K562 (cell line): ENCODE measurements at regions not wholly inside any gene's neighbourhood (a gene's known extent, or its start where the extent isn't known, plus 50 kb on each side); places are given as distances from the start of the nearest gene placed in this dataset.
A peak's percentile ranks its signal among the peaks of the same experiment; 100 is the strongest.

ENCODE experiments used
- CXXC5 ChIP-seq: fragments of 250-450 bp; sonication (Bioruptor Pico); IDR thresholded peaks from 2 replicates; pipeline ENCODE4 v1.8.0; 2022; ENCODE audit warnings: inconsistent platforms, mild to moderate bottlenecking, moderate library complexity
- DEAF1 ChIP-seq: fragments of 450-650 bp; formaldehyde crosslinking; IDR thresholded peaks from 2 replicates; pipeline ENCODE4 v1.4.0; 2020; ENCODE audit warnings: mild to moderate bottlenecking, moderate library complexity
- FOXJ2 ChIP-seq: fragments of 200-800 bp; sonication (Bioruptor generic); IDR thresholded peaks from 2 replicates; pipeline ENCODE4 v1.6.1; 2016; ENCODE audit warnings: missing genetic modification characterization, missing compliant biosample characterization
- GMEB1 ChIP-seq: fragments of 250-450 bp; sonication (Bioruptor Pico); IDR thresholded peaks from 2 replicates; pipeline ENCODE4 v1.4.0; 2020; ENCODE audit warnings: mild to moderate bottlenecking
- KAT7 ChIP-seq: sonication (generic); formaldehyde crosslinking; IDR thresholded peaks from 2 replicates; pipeline ENCODE4 v1.8.0; 2022; ENCODE audit warnings: missing genetic modification reagents, mild to moderate bottlenecking, borderline replicate concordance
- PBX2 ChIP-seq, 2 experiments: IDR thresholded peaks in 1 of 2; conservative IDR thresholded peaks in 1 of 2; 2 replicates each; pipeline ENCODE4 v1.6.1; 2016; ENCODE audit warnings: low read depth in 2 of 2, mild to moderate bottlenecking in 1 of 2, missing compliant biosample characterization in 1 of 2, missing genetic modification characterization in 1 of 2, moderate library complexity in 1 of 2
- POLR2B ChIP-seq: fragments of 450-650 bp; IDR thresholded peaks from 2 replicates; pipeline ENCODE4 v1.6.1; 2018; ENCODE audit warnings: low read depth; ENCODE audit not compliant: partially characterized antibody
- ZMIZ1 ChIP-seq, 2 experiments: fragments of 150-350 bp in 1 of 2; IDR thresholded peaks; 2 replicates each; pipeline ENCODE4 v1.6.1; 2012 to 2016; ENCODE audit warnings: low read depth in 2 of 2, low read length in 2 of 2, mild to moderate bottlenecking in 1 of 2, moderate library complexity in 1 of 2
- ZNF165 ChIP-seq: fragments of 250-450 bp; sonication (Bioruptor Pico); IDR thresholded peaks from 2 replicates; pipeline ENCODE4 v1.4.0; 2020; ENCODE audit warnings: borderline replicate concordance
- ZNF212 ChIP-seq: fragments of 450-650 bp; formaldehyde crosslinking; IDR thresholded peaks from 2 replicates; pipeline ENCODE4 v1.4.0; 2020; ENCODE audit warnings: mild to moderate bottlenecking
- ZNF584 ChIP-seq: fragments of 200-800 bp; sonication (Bioruptor generic); IDR thresholded peaks from 2 replicates; pipeline ENCODE4 v1.6.1; 2016; ENCODE audit warnings: low read depth, mild to moderate bottlenecking, missing genetic modification characterization, missing compliant biosample characterization
- TF ChIP-seq, protein P1 (sequence below): sonication (generic); formaldehyde crosslinking; IDR thresholded peaks from 2 replicates; pipeline ENCODE4 v1.8.0; 2022; ENCODE audit warnings: mild to moderate bottlenecking, missing genetic modification reagents
- TF ChIP-seq, protein P2 (sequence below): fragments of 450-650 bp; conservative IDR thresholded peaks from 2 replicates; pipeline ENCODE4 v1.6.1; 2016; ENCODE audit warnings: missing genetic modification characterization, low read depth, mild to moderate bottlenecking, missing compliant biosample characterization, moderate library complexity

- TF ChIP-seq KAT7 (CRISPR knock-in tag): no peak
- 0 out of 2 replicates have a peak, but pooled peaks have one; percentile 22 for TF ChIP-seq ZNF165 (CRISPR knock-in tag)
- TF ChIP-seq DEAF1 (CRISPR knock-in tag): peak; percentile 30; the same call in 1 of the 2 replicates
- no peak for TF ChIP-seq POLR2B
- TF ChIP-seq ZMIZ1 (IDR thresholded peaks at IDR 0.05; ENCODE audit: low read depth in 2 of 2, low read length in 2 of 2): no peak
- TF ChIP-seq, protein P1, sequence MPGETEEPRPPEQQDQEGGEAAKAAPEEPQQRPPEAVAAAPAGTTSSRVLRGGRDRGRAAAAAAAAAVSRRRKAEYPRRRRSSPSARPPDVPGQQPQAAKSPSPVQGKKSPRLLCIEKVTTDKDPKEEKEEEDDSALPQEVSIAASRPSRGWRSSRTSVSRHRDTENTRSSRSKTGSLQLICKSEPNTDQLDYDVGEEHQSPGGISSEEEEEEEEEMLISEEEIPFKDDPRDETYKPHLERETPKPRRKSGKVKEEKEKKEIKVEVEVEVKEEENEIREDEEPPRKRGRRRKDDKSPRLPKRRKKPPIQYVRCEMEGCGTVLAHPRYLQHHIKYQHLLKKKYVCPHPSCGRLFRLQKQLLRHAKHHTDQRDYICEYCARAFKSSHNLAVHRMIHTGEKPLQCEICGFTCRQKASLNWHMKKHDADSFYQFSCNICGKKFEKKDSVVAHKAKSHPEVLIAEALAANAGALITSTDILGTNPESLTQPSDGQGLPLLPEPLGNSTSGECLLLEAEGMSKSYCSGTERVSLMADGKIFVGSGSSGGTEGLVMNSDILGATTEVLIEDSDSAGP (CRISPR knock-in tag): no peak
- TF ChIP-seq, protein P2, sequence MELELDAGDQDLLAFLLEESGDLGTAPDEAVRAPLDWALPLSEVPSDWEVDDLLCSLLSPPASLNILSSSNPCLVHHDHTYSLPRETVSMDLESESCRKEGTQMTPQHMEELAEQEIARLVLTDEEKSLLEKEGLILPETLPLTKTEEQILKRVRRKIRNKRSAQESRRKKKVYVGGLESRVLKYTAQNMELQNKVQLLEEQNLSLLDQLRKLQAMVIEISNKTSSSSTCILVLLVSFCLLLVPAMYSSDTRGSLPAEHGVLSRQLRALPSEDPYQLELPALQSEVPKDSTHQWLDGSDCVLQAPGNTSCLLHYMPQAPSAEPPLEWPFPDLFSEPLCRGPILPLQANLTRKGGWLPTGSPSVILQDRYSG (tag): peak; percentile 98
- TF ChIP-seq CXXC5 (CRISPR knock-in tag): peak; percentile 89
- 0 out of 2 replicates have a peak, but pooled peaks have one; percentile 36 for TF ChIP-seq GMEB1 (CRISPR knock-in tag)
- peak; percentile 46; the same call in 1 of the 2 replicates for TF ChIP-seq ZNF212 (CRISPR knock-in tag)
- TF ChIP-seq PBX2 (CRISPR knock-in tag; IDR thresholded peaks at IDR 0.05; ENCODE audit: low read depth): no peak
- no peak for TF ChIP-seq PBX2 (tag; conservative IDR thresholded peaks at IDR 0.05; ENCODE audit: low read depth)
- peak; percentile 89 for TF ChIP-seq ZNF584
- peak; percentile 40; the same call in 1 of the 2 replicates for TF ChIP-seq FOXJ2 (tag)
Measured at GRCh38 chr18:62450175-62450545, 72.7 kb upstream of the ZCCHC2 start (continued).
